GM21447 (cell line): ENCODE measurements at regions not wholly inside any gene's neighbourhood (a gene's known extent, or its start where the extent isn't known, plus 50 kb on each side); places are given as distances from the start of the nearest gene placed in this dataset.

Experiments used
- ATAC-seq: cut with Tn5 transposase; IDR thresholded peaks from one replicate; pipeline ENCODE4 v1.9.1; 2021; ENCODE audit not compliant: unreplicated experiment

DNA sequence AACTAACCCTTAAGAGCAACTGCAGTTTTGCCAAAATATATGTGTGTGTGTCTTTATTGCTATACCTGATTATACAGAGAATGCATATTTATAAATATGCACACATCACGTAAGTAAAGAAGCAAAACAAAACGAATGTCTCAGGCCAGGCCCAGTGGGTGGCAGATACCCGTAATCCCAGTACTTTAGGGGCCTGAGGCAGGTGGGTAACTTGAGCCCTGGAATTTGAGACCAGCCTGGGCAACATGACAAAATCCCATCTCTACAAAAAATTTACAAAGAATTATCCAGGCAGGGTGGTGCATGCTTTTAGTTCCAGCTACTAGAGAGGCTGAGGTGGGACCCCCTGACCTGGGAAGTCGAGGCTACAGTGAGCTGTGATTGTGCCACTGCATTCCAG, 745.3 kb downstream of the SATB2 start:
- no peak for ATAC-seq

DNA sequence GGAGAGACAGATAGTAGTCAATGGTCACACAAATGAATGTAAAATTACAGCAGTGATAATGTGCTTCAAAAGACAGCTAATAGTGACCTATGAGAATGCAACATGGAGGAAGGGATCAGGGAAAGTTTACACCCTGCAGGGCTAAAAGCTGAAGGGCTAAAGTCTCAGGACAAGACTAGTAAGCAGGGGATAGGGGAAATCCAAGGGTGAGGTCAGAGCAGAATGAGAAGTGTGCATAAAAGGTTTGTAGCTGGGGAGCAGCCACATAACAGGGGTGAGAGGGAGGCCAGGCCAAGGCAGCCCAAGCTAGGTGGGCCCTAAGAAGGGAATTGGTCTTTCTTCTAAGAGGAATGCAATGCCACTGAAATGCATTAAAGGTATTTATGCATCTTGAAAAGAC, 746.3 kb downstream of the SATB2 start:
- no peak for ATAC-seq

DNA sequence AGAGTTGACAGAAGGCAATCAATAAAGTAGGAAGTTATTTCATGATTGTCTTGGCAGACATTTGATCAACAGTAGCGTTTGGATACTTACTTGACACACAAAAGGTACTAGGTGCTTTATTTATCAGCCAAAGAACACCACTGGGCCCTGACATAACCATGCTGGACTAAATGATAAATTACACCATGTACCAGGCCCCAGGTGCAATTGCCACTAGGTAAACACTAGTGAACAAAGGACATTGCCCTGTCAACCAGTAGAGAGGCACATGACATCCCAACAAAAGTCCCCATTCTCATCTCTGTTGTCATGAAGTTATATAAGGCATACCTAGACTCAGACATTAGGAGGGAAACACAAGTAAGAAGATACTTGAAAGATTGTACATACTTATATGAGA, 747.2 kb downstream of the SATB2 start:
- ATAC-seq, result no peak

DNA sequence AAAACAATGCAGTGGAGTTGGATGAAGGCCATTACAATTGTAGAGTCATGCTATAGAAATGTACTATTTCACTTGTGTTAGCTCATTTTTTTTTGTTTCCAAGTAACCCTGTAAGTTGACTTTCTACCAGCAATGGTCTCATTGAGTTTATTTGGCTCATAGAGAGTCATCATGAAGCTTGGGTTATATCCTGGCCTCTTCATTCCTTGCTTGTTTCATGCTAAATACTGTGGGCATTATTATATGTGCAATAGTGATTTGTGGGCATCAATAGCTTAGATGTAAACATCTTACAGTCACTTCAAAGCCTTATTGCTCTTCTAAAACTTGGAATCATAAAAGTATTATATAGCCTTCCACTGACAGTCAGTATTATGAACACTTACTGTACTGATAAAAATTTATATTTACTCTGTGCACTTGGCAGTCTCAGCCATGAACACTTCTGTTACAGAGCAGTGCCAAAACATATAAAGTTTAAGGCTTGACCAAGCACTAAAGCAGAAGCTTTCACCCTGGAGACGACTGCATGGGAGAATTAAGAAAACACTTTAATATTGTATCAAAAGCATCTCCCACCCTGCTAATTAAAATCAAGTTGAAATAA, 751.2 kb downstream of the SATB2 start:
- ATAC-seq, result no peak

DNA sequence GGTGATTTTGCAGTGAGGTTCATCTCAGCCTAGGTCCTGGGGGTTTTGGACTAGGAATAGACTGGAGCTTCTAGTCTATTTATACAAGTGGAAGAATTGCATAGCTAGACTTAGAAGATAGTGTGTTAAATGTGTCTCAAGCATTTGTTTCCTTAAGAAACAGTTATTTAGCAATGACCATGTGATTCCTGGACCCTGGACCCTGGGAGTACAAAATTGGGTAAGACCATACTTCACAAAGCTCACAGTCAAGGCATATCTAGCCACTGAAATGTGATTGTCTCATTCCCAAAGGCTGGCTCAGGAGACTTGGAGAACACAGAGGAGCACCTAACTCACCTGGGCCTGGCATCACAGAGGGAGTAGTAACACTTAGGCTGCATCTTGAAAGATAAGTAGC, 754.5 kb downstream of the SATB2 start:
- ATAC-seq, result no peak

DNA sequence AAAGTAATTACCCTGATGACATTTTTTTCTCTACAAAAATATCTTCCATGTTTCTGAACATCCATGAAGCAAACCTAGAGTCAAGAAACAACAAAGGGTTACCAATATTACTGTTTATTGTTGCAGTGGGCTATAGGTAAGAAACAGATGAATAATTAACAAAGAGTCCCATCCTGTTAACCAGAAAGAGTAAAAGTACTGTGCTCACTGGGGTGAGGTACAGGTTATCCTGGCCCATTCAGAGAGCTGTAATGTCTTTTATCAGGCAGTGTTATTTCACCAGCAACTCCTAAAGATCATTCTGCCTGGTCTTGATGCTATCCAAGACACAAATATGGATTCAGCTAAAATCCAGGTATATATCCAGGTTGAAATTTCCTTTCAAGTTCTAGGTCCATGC, 754.9 kb downstream of the SATB2 start:
- no peak for ATAC-seq

DNA sequence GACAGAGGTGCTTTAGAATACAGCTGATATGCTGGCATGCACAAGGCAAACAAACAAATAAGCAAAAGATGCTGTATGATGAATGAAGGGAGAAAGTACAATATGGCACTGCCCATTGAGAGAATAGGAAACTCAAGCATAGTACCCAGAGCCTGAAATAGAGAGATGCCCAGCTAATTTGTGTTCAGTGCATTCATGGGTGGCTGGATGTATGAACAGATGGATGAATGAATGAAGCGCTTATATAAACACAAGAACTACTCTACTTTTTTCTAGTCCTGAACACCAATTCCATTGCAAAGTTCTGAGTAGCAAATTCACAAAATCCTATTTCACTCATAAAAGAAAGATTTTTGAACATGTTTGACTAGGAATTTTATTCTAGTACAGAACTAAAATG, 756.3 kb downstream of the SATB2 start:
- no peak for ATAC-seq

DNA sequence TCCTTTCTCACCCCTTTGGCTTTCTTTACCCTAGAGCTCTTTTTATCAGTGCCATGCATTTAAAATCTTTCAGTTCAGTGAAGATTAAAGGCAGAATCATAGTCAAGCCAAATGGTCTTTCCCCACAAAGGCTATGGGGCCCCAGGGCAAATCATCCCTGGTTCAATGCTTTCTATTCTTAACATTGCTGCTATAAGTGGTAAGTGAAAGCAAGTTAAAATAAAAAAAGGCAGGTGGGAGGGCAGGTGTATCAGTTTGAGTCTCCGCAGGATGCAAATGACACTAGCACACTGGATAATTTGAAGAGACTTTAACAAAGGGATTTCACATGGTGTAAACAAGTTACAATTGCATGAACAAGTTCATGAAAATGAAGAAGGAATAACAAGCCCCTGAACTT, 757.4 kb downstream of the SATB2 start:
- no peak for ATAC-seq

DNA sequence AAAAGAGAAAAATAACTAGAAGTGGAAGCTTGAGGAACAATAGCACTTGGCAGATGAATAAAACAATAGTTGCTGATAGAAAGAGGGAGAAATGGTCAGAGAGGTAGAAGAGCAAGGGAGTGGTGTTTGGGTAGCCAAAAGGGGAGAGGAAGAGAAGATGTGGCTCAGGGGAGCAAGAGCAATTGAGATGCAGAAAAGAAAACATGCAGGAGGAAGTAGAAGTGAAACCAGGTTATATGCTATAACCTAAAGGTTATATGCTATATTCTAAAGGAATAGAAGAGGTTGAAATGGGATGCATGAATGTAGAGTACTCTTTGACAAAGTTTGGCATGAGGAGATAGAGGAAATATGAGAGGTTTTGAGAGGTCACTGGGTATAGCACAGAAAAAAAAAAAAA, 759.5 kb downstream of the SATB2 start:
- no peak for ATAC-seq

DNA sequence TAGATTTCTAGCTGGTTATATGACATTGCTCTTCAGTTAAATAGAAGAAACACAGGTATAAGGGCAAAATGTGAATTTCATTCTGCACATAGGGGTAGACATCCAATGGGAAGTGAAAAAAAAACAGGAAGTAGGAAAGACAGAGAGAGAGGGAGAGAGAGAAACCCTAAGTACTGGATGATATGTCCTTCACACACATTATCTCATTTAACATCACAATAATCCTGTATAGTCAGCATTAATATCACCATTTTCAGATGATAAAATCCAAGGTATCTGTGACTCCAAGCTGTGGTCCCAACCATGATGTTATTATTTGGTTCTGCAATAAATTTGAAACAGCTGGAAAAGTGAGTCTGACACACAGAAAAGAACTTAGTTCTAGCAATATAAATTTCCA, 759.9 kb downstream of the SATB2 start:
- ATAC-seq, result no peak

DNA sequence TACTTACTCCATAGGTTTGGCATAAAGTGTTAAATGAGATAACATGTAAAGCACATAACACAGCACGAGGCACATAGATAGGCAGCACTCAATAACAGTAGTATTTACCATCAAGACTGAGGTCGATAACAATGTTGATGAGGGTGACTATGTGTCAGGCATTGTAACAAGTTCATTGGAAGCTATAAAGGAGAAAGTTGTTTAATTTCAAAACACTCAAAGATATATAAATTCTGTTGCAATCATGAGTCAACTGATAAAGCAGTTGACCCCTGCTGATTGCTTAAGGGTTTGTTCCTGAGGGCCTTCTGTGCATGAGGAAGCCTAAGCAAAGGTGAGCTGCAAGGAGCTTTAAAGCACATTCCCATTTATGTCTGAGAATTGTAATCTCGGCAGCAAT, 760.5 kb downstream of the SATB2 start:
- ATAC-seq, result no peak

DNA sequence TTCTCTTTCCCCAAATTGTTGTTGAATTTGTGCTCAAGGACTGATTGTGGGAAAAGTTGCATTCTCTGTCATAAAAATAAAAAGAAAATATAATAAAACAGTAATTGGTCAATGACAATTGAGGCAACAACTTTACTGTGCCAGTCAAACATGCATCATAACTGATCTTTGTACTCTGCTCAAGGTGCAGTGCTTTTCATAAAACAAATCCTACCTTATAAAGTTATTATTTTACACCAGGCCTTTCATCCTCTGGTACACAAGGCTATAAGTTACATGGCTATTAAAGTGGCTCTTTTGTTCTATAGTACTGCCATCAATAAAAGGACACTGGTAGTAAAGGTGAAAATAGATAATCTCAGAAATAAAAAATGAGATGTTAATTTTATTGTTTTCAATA, 761.9 kb downstream of the SATB2 start:
- no peak for ATAC-seq

DNA sequence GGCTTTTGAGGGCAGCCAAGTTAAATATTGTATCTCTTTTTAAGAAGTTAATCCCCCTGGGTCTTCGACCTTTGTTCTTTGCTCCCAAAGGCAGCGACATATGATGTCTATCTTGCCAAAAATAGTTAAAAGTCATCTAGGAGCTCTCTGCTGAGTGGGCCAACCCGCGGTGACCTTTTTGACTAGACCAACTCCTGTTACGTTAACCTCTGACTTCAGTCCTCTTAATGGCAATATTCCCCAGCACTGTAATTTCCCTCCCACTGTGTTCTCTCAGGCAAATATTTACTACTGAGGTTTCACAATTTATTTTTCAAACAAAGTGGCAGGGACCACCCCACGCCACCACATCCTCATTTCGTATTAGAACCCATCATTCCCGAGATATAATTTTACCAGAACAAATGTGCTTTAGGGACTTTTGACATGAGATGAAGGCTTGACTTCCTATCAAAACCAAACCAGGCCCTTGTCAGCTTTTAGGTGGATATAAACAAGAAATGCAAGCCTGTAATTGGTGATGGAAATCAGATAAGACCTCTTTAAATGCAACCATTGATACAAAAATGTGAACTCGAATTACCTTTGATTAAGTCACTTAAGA, 764.7 kb downstream of the SATB2 start:
- ATAC-seq, result no peak

DNA sequence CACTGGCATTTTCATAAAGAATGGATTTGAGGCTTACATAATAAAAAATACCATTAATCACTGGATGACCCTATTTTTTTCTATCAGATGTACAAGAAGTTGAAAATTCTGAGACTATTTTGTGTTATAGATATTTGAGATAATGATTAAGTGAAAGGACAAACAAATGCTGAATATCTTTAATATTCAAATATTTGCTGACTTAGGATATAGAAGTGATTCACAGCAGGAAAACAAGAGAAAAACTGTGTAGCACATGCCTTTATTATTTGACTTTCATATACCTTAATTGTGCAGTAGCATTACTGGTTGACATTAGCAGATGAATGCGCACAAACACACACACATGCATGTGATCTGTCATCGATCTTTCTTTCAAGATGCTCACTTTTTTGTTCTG, 766.5 kb downstream of the SATB2 start:
- no peak for ATAC-seq

DNA sequence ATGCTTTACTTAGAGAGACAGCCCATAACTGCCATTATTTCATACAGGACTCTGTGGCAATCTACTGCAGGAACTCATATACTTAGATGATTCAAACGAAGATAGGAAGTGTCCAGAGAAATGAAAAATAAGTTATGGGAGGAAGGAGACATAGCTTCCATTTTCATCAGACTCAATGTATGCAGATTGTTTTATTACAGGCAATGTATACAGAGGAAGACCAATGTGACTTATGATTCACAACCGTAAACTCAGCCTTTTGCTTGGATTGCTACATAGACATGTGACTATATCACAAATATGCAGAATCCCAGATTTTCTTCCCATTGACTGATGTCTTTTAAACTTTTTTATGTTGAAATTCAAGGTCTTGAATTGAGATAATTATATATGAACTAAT, 793.4 kb downstream of the SATB2 start:
- ATAC-seq, result no peak

DNA sequence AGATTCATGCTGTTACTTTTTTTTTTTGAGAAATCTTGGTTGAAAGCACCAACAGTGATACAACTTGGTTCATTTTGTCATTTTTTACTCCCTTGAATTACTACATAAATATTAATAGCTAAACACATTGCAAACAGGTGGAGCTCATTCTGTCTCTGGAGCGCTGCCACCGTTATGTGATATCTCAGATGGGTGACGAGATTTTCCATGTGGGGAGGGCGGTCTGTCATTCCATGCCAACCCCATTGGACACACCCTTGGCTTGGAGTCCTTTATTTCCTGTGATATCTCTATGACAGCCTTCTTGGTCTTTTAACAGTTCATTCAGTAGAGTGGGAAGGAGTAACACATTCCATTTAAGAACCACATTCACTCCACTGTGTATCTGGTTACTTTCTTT, 794.8 kb downstream of the SATB2 start:
- no peak for ATAC-seq

DNA sequence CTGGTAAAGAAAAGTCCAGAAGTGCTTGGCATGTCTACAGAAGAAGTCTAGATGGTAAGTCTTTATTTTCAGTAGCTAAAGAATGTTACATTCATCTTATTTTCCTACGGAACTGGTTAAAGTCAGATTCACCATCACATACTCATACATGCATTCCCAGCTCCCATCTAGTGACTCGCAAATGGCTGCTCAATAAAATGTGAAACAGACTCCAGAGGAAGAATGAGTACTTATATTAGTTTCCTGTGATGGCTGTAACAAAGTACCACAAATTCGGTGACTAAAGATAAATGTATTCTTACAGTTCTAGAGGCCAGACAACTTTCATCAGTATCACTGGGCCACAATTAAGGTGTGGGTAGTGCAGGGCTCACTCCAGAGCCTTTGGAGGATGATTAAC, 797.2 kb downstream of the SATB2 start:
- no peak for ATAC-seq

DNA sequence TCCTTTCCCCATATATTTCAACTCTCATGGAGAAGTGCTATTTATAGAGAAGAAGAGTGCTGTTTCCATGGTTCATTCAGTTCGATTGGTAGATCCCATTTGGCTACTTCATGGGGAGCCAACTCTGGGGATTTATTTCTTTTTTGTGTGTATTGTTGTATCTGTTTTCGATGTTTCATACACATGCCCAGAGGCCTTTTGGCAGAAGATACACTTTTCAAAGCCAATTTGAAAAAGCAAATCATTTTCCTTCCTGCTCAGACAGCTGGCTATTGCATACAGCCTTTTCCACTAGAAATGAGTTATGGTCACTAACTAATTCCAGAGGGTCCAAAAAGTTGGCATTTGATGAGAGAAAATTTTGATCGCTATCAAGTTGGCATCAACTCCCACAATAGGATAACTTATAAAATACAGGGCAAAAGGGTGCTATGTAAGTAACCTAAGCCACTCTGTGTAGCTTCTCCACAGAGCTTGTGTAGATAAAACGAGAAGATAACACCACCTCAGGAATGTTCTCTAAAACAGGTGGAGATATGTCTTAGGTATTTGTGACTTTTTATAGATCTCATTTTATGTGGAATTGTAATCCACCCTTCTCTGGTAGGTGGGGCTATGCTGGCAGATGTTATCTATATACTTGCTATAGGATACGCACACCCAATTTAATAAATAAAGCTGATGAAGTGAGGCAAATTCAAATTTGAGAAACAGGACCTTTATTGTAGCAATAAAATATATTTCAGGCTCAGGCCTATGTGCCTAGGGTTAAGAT, 798.5 kb downstream of the SATB2 start:
- ATAC-seq, result no peak

DNA sequence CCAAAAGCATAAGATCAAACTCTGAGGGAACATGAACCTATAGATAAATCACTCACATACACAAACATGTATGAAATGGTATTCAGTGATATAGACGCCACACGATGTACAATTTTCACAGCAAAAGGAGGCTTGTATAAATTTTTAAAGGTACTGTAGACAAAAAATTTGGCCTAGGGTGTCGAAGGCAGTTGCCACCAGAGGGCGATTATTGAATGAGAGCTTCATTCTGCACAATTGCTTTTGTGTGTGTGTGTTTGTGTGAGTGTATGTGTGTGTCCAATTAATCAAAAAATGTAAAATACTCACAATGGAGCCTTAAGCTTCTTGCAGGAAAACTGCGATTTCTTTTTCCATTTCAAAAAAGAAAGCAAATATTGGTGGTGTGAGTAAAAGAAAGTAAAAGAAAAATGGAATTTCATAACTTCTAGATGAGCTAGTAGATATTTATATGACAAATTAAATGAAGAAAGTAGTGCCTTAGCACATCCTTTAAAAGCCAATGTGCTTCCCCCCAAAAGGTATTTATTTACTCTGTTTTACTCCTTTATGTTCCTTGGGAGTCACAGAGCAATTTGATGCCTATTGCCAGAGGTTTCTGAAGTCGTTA, 800.1 kb downstream of the SATB2 start:
- no peak for ATAC-seq

DNA sequence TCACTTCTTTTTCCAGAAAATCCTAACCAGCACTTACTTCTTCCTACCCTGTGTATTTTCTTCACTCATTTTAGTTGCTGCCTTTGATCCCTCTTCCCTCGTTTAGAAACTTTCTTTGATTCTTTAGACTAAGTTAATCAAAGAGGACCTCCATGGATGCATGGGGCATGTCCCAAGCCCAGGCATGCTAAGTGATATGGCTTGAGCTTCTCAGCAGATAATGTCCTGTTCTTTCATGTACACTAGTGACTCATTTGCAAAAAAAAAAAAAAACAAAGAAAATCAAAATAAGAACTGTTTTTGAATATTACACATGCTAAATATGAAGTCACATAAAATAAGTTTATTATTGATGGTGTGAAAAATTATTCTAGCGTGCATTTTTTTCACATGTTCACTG, 800.9 kb downstream of the SATB2 start:
- no peak for ATAC-seq

DNA sequence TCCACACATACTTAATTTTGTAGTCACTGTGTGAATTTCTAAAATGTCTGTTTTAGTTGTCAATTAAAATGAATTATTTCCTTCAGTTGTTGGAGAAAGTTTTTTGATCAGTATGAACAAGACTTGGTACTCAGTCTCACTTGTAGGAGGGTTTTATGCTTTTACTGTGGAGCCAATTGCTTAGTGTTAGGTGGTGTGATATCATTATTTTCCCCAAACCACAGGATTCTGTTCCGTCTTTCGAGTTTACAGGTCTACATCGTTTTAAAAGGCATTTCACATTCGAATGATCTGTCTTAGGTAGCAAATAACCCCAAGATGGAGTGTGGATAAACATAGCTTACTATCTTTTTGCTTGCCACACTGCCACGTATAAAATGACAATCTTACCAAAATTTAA, 803.1 kb downstream of the SATB2 start:
- ATAC-seq, result no peak

DNA sequence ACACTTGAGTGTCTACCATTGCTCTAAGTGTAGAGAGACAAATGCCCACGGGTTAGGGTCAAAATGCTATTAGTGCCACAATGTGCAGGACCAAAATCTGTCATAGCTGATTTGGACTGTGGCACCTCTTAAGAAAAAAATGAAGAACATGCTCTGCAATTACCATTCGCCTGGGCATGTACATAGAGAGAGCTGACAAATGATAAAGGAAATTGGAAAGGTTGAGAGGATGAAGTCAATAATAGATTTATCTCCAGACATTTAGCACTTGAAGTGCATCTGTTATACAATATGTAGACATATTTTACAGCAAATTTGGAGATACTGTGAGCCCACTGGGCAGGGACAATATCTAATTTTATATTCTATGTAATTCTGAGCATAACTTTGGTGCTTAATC, 804.4 kb downstream of the SATB2 start:
- no peak for ATAC-seq
